ENCODE measurements at regions not wholly inside any gene's neighbourhood (a gene's known extent, or its start where the extent isn't known, plus 50 kb on each side); places are given as distances from the start of the nearest gene placed in this dataset.

GRCh38 chr17:17411692-17412091, 65.1 kb upstream of the MED9 start:
- peak overlapping the region in 1 of 9 donors; percentile 2 for H3K27ac Mint-ChIP-seq
- no peaks in the 10 kb centered on the region for H3K27me3 ChIP-seq (ENCODE audit: control insufficient read depth in 2 of 2, insufficient read depth in 2 of 2, low read length in 2 of 2)
- intact Hi-C loops (cut with micrococcal nuclease), result no loop called here
- no peak overlapping the region for H3K4me3 ChIP-seq (ENCODE audit: low read length)
- ChIA-PET POLR2A (no interaction called here), CTCF (no interaction called here)
- no peaks in the 10 kb centered on the region for H3K9me3 ChIP-seq (ENCODE audit: control insufficient read depth in 2 of 3, low read length in 3 of 3)
- H3K27ac ChIP-seq (ENCODE audit: low read depth, low read length), result no peak overlapping the region
- no peak overlapping the region for H3K4me3 Mint-ChIP-seq
- ATAC-seq (no peak), DNase-seq (no peak)
- H3K9me3 Mint-ChIP-seq, result peaks cover 0 to 3% (median 0%) of the 10 kb centered on the region in 11 donors
- peaks cover 0 to 14% of the 10 kb centered on the region in 2 donors for H3K4me1 ChIP-seq (ENCODE audit: control insufficient read depth in 2 of 2, insufficient read depth in 2 of 2, low read length in 2 of 2)
- H3K36me3 ChIP-seq (ENCODE audit: control insufficient read depth in 2 of 3, insufficient read depth in 3 of 3, low read length in 3 of 3), result no peaks in the 10 kb centered on the region
- peaks cover 0 to 5% (median 0%) of the 10 kb centered on the region in 5 donors for H3K27me3 Mint-ChIP-seq
- no peaks in the 10 kb centered on the region for H3K36me3 Mint-ChIP-seq
- H3K4me1 Mint-ChIP-seq, result peaks cover 17 to 44% (median 37%) of the 10 kb centered on the region in 7 donors

GRCh38 chr17:17412326-17412725, 64.5 kb upstream of the MED9 start:
- peaks cover 0 to 11% of the 10 kb centered on the region in 2 donors for H3K4me1 ChIP-seq (ENCODE audit: control insufficient read depth in 2 of 2, insufficient read depth in 2 of 2, low read length in 2 of 2)
- intact Hi-C loops (cut with micrococcal nuclease), result no loop called here
- H3K4me3 ChIP-seq (ENCODE audit: low read length), result no peak overlapping the region
- CTCF ChIA-PET, result no interaction called here
- DNase-seq, result no peak
- no peak overlapping the region for H3K27ac ChIP-seq (ENCODE audit: low read depth, low read length)
- H3K36me3 ChIP-seq (ENCODE audit: control insufficient read depth in 2 of 3, insufficient read depth in 3 of 3, low read length in 3 of 3), result no peaks in the 10 kb centered on the region
- H3K27ac Mint-ChIP-seq, result peak overlapping the region in 1 of 9 donors; percentile 31
- no peak overlapping the region for H3K4me3 Mint-ChIP-seq
- H3K9me3 Mint-ChIP-seq, result peaks cover 0 to 3% (median 0%) of the 10 kb centered on the region in 11 donors
- H3K9me3 ChIP-seq (ENCODE audit: control insufficient read depth in 2 of 3, low read length in 3 of 3), result no peaks in the 10 kb centered on the region
- ATAC-seq, result no peak
- H3K27me3 ChIP-seq (ENCODE audit: control insufficient read depth in 2 of 2, insufficient read depth in 2 of 2, low read length in 2 of 2), result no peaks in the 10 kb centered on the region
- peaks cover 0 to 5% (median 0%) of the 10 kb centered on the region in 5 donors for H3K27me3 Mint-ChIP-seq
- peaks cover 19 to 42% (median 36%) of the 10 kb centered on the region in 7 donors for H3K4me1 Mint-ChIP-seq
- POLR2A ChIA-PET, result no interaction called here
- no peaks in the 10 kb centered on the region for H3K36me3 Mint-ChIP-seq

- H3K27me3 Mint-ChIP-seq, result peaks cover 0 to 5% (median 0%) of the 10 kb centered on the region in 5 donors
- no peaks in the 10 kb centered on the region for H3K9me3 ChIP-seq (ENCODE audit: control insufficient read depth in 2 of 3, low read length in 3 of 3)
- DNase-seq (no peak), ATAC-seq (no peak)
- peaks cover 0 to 9% of the 10 kb centered on the region in 2 donors for H3K4me1 ChIP-seq (ENCODE audit: control insufficient read depth in 2 of 2, insufficient read depth in 2 of 2, low read length in 2 of 2)
- H3K4me3 ChIP-seq (ENCODE audit: low read length), result no peak overlapping the region
- H3K36me3 ChIP-seq (ENCODE audit: control insufficient read depth in 2 of 3, insufficient read depth in 3 of 3, low read length in 3 of 3), result no peaks in the 10 kb centered on the region
- no peak overlapping the region for H3K27ac ChIP-seq (ENCODE audit: low read depth, low read length)
- ChIA-PET CTCF (no interaction called here), POLR2A (interaction anchor here (0.6 to 1.0 kb wide), 2 partner anchors 22 to 208 kb away, joined by 3 read pairs; no protein-coding TSS in a partner anchor)
- H3K27ac Mint-ChIP-seq, result peak overlapping the region in 1 of 9 donors; percentile 61
- no peaks in the 10 kb centered on the region for H3K36me3 Mint-ChIP-seq
- intact Hi-C loops (cut with micrococcal nuclease), result no loop called here
- H3K9me3 Mint-ChIP-seq, result peaks cover 0 to 3% (median 0%) of the 10 kb centered on the region in 11 donors
- peaks cover 16 to 41% (median 28%) of the 10 kb centered on the region in 7 donors for H3K4me1 Mint-ChIP-seq
- H3K4me3 Mint-ChIP-seq, result no peak overlapping the region
- H3K27me3 ChIP-seq (ENCODE audit: control insufficient read depth in 2 of 2, insufficient read depth in 2 of 2, low read length in 2 of 2), result no peaks in the 10 kb centered on the region
Observed at GRCh38 chr17:17413215-17413792, 63.5 kb upstream of the MED9 start.

DNA sequence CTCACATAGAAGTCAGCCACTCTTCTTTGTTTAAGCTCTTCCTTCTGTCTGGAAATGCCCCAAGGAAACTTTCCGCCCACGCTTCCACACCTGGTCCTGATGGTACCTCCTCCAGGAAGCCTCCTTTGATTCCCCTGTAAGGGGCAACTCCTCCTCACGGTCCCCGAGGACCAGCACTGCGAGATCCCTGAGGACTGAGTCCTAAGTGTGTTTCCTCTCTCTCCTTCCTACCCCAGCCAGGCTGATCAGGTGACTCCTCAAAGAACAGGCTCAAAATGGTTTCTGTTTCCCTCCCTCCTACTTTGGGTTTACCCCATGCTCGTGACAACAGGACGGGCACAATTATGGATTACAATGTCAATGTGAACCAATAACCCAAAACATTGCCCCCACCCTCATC, 63.0 kb upstream of the MED9 start:
- Histone ChIP-seq H3K36me3 (ENCODE audit: control insufficient read depth in 2 of 3, insufficient read depth in 3 of 3, low read length in 3 of 3) (no peaks in the 10 kb centered on the region), H3K27me3 (ENCODE audit: control insufficient read depth in 2 of 2, insufficient read depth in 2 of 2, low read length in 2 of 2) (no peaks in the 10 kb centered on the region), H3K4me3 (ENCODE audit: low read length) (no peak overlapping the region), H3K9me3 (ENCODE audit: control insufficient read depth in 2 of 3, low read length in 3 of 3) (no peaks in the 10 kb centered on the region), H3K4me1 (ENCODE audit: control insufficient read depth in 2 of 2, insufficient read depth in 2 of 2, low read length in 2 of 2) (peaks cover 0 to 9% of the 10 kb centered on the region in 2 donors), H3K27ac (ENCODE audit: low read depth, low read length) (no peak overlapping the region)
- Mint-ChIP-seq H3K9me3 (peaks cover 0 to 3% (median 0%) of the 10 kb centered on the region in 11 donors), H3K4me1 (peaks cover 15 to 40% (median 23%) of the 10 kb centered on the region in 7 donors), H3K36me3 (no peaks in the 10 kb centered on the region), H3K4me3 (no peak overlapping the region), H3K27me3 (peaks cover 0 to 5% (median 0%) of the 10 kb centered on the region in 5 donors), H3K27ac (peak overlapping the region in 1 of 9 donors; percentile 61)
- intact Hi-C loops (cut with micrococcal nuclease), result no loop called here
- ChIA-PET CTCF (no interaction called here), POLR2A (interaction anchor here (0.6 to 1.0 kb wide), 2 partner anchors 23 to 207 kb away, joined by 3 read pairs; no protein-coding TSS in a partner anchor)
- no peak for ATAC-seq
- DNase-seq, result no peak

- Histone ChIP-seq H3K4me1 (ENCODE audit: control insufficient read depth in 2 of 2, insufficient read depth in 2 of 2, low read length in 2 of 2) (peaks cover 0 to 9% of the 10 kb centered on the region in 2 donors), H3K9me3 (ENCODE audit: control insufficient read depth in 2 of 3, low read length in 3 of 3) (no peaks in the 10 kb centered on the region), H3K36me3 (ENCODE audit: control insufficient read depth in 2 of 3, insufficient read depth in 3 of 3, low read length in 3 of 3) (no peaks in the 10 kb centered on the region), H3K27me3 (ENCODE audit: control insufficient read depth in 2 of 2, insufficient read depth in 2 of 2, low read length in 2 of 2) (no peaks in the 10 kb centered on the region), H3K27ac (ENCODE audit: low read depth, low read length) (no peak overlapping the region), H3K4me3 (ENCODE audit: low read length) (no peak overlapping the region)
- ATAC-seq, result no peak
- Mint-ChIP-seq H3K4me1 (peaks cover 11 to 35% (median 22%) of the 10 kb centered on the region in 7 donors), H3K9me3 (peaks cover 0 to 3% (median 0%) of the 10 kb centered on the region in 11 donors), H3K36me3 (no peaks in the 10 kb centered on the region), H3K27ac (peak overlapping the region in 1 of 9 donors; percentile 51), H3K4me3 (no peak overlapping the region), H3K27me3 (peaks cover 0 to 5% (median 0%) of the 10 kb centered on the region in 5 donors)
- DNase-seq, result no peak
- POLR2A ChIA-PET, result interaction anchor here (0.6 to 1.0 kb wide), 2 partner anchors 23 to 206 kb away, joined by 3 read pairs; no protein-coding TSS in a partner anchor
- CTCF ChIA-PET, result no interaction called here
- intact Hi-C loops (cut with micrococcal nuclease), result no loop called here
Observed at GRCh38 chr17:17414341-17414805, 62.4 kb upstream of the MED9 start.

DNA sequence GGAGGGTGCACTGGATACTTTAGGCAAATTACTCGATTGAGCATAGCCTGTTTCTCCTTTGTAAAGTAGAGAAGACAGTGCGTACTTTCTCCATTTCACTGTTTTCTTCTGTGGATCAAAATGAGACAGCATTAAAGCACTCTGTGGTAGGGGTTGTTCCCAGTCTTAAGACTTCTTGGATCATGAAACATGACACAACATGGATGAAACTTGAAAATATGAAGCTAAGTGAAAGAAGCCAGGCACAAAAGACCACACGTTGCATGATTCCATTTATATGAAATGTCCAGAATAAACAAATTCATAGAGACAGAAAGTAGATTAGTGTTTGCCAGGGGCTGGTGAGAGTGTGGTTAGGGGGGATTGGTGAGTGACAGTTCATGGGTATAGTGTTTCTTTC, 61.8 kb upstream of the MED9 start:
- intact Hi-C loops (cut with micrococcal nuclease), result no loop called here
- Mint-ChIP-seq H3K27me3 (peaks cover 0 to 5% (median 0%) of the 10 kb centered on the region in 5 donors), H3K27ac (peak overlapping the region in 2 of 9 donors; percentile 51 to 86), H3K36me3 (no peaks in the 10 kb centered on the region), H3K9me3 (peaks cover 0 to 3% (median 0%) of the 10 kb centered on the region in 11 donors), H3K4me3 (no peak overlapping the region), H3K4me1 (peaks cover 7 to 30% (median 22%) of the 10 kb centered on the region in 7 donors)
- Histone ChIP-seq H3K27ac (ENCODE audit: low read depth, low read length) (no peak overlapping the region), H3K27me3 (ENCODE audit: control insufficient read depth in 2 of 2, insufficient read depth in 2 of 2, low read length in 2 of 2) (no peaks in the 10 kb centered on the region), H3K4me1 (ENCODE audit: control insufficient read depth in 2 of 2, insufficient read depth in 2 of 2, low read length in 2 of 2) (peaks cover 0 to 9% of the 10 kb centered on the region in 2 donors), H3K9me3 (ENCODE audit: control insufficient read depth in 2 of 3, low read length in 3 of 3) (no peaks in the 10 kb centered on the region), H3K36me3 (ENCODE audit: control insufficient read depth in 2 of 3, insufficient read depth in 3 of 3, low read length in 3 of 3) (no peaks in the 10 kb centered on the region), H3K4me3 (ENCODE audit: low read length) (no peak overlapping the region)
- POLR2A ChIA-PET, result interaction anchor here (1.5 to 2.1 kb wide), 2 partner anchors 11 to 23 kb away, joined by 7 to 13 read pairs; no protein-coding TSS in a partner anchor
- DNase-seq (no peak), ATAC-seq (no peak)
- CTCF ChIA-PET, result no interaction called here

Measured in naive thymus-derived CD4-positive, alpha-beta T cell (primary cell).